ENCODE measurements at regions not wholly inside any gene's neighbourhood (a gene's known extent, or its start where the extent isn't known, plus 50 kb on each side); places are given as distances from the start of the nearest gene placed in this dataset.
A peak's percentile ranks its signal among the peaks of the same experiment; 100 is the strongest.

DNA sequence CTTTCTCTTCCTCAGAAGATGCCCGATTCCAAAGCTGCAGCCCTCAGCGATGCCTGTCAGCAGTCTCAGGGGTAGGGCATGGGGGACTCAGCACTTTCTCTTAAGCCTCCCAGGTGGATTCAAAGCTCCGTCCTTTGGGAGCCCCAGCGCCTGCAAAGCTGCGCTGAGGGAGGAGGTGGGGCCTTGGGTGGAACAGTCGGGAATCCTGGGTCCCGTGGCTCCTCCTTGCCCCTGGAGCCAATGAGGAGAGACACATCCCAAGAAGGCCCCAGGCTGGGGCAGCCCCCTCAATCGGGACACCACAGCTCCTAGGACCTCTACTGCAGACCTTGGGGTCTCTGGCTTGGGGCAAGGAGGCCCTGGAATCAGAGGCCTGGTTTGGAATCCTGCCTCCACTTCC lies 227.5 kb upstream of the IGF1R start:
- Histone ChIP-seq H3K9me3 (ENCODE audit: insufficient read depth, low read depth, low read length) (no peaks in the 10 kb centered on the region), H3K9ac (ENCODE audit: low read depth, low read length, poor library complexity, severe bottlenecking) (no peak overlapping the region), H3K79me2 (ENCODE audit: insufficient read depth, low read length) (no peaks in the 10 kb centered on the region), H3K27me3 (ENCODE audit: insufficient read depth, low read length, poor library complexity, severe bottlenecking) (no peaks in the 10 kb centered on the region), H4K20me1 (ENCODE audit: insufficient read depth, low read length, poor library complexity, severe bottlenecking) (no peaks in the 10 kb centered on the region), H3K36me3 (ENCODE audit: insufficient read depth, low read length) (no peaks in the 10 kb centered on the region), H3K9me2 (replicated peaks; ENCODE audit: low read depth, low read length) (no peaks in the 10 kb centered on the region), H3K4me3 (ENCODE audit: low read length, poor library complexity, severe bottlenecking) (no peak overlapping the region), H3F3A (ENCODE audit: low read depth) (no peaks in the 10 kb centered on the region), H2AFZ (ENCODE audit: low read length) (no peak overlapping the region), H3K4me1 (ENCODE audit: insufficient read depth, low read length, poor library complexity, severe bottlenecking) (no peaks in the 10 kb centered on the region), H3K4me2 (ENCODE audit: low read depth, low read length, poor library complexity, severe bottlenecking) (no peak overlapping the region)
- no peak for TF ChIP-seq EZH2phosphoT487 (IDR thresholded peaks at IDR 0.05; ENCODE audit: borderline replicate concordance)
- no peak for TF ChIP-seq CTCF (conservative IDR thresholded peaks at IDR 0.05; ENCODE audit: low read length)

DNA sequence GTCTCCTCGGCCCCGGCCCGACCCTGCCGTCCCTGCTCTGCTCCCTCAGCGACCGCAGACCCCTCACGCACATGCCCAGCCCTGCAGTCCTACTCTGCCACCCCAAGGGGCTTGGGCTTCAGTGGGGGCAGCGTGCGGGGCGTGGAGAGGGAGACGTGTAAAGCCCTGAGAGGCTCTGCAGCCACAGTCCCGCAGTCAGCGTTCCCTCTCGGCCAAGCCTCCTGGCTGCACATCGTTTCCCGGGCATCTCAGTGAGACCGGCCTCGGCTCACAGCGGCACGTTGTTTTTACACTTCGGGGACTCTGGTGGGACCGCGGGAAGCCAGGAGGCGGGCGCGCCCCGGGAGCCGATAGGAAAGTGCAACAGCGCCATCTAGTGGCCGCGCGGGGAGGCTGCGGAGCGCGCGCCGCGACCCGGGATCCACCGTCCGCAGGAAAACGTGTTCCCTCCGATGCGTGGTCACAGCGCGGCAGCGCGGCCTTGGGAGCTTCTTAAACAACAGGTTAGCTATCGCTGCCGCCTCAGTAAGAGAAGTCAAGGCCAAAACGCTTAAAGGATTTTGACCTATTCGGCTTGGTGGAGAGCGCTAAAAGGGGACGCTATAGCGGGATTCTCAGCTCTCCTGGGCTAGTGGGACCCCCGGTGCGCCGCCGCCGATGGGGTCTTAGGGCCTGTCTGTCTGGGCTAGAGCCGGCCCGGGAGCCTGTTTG lies 226.8 kb upstream of the IGF1R start:
- Histone ChIP-seq H2AFZ (ENCODE audit: low read length) (no peak overlapping the region; the same call in 1 of the 2 replicates), H3K4me1 (ENCODE audit: insufficient read depth, low read length, poor library complexity, severe bottlenecking) (no peaks in the 10 kb centered on the region), H3K27me3 (ENCODE audit: insufficient read depth, low read length, poor library complexity, severe bottlenecking) (no peaks in the 10 kb centered on the region), H3K36me3 (ENCODE audit: insufficient read depth, low read length) (no peaks in the 10 kb centered on the region), H3F3A (ENCODE audit: low read depth) (no peaks in the 10 kb centered on the region), H3K9ac (ENCODE audit: low read depth, low read length, poor library complexity, severe bottlenecking) (no peak overlapping the region), H3K79me2 (ENCODE audit: insufficient read depth, low read length) (no peaks in the 10 kb centered on the region), H3K4me2 (ENCODE audit: low read depth, low read length, poor library complexity, severe bottlenecking) (no peak overlapping the region), H4K20me1 (ENCODE audit: insufficient read depth, low read length, poor library complexity, severe bottlenecking) (no peaks in the 10 kb centered on the region), H3K9me3 (ENCODE audit: insufficient read depth, low read depth, low read length) (no peaks in the 10 kb centered on the region), H3K4me3 (ENCODE audit: low read length, poor library complexity, severe bottlenecking) (no peak overlapping the region), H3K9me2 (replicated peaks; ENCODE audit: low read depth, low read length) (no peaks in the 10 kb centered on the region)
- TF ChIP-seq EZH2phosphoT487 (IDR thresholded peaks at IDR 0.05; ENCODE audit: borderline replicate concordance) (no peak), CTCF (conservative IDR thresholded peaks at IDR 0.05; ENCODE audit: low read length) (peak; percentile 89)

- Histone ChIP-seq H3F3A (ENCODE audit: low read depth) (no peaks in the 10 kb centered on the region), H4K20me1 (ENCODE audit: insufficient read depth, low read length, poor library complexity, severe bottlenecking) (no peaks in the 10 kb centered on the region), H3K9me2 (replicated peaks; ENCODE audit: low read depth, low read length) (no peaks in the 10 kb centered on the region), H3K79me2 (ENCODE audit: insufficient read depth, low read length) (no peaks in the 10 kb centered on the region), H3K9me3 (ENCODE audit: insufficient read depth, low read depth, low read length) (no peaks in the 10 kb centered on the region), H3K36me3 (ENCODE audit: insufficient read depth, low read length) (no peaks in the 10 kb centered on the region), H3K4me1 (ENCODE audit: insufficient read depth, low read length, poor library complexity, severe bottlenecking) (no peaks in the 10 kb centered on the region), H3K9ac (ENCODE audit: low read depth, low read length, poor library complexity, severe bottlenecking) (no peak overlapping the region), H3K4me3 (ENCODE audit: low read length, poor library complexity, severe bottlenecking) (no peak overlapping the region), H3K27me3 (ENCODE audit: insufficient read depth, low read length, poor library complexity, severe bottlenecking) (no peaks in the 10 kb centered on the region), H3K4me2 (ENCODE audit: low read depth, low read length, poor library complexity, severe bottlenecking) (no peak overlapping the region), H2AFZ (ENCODE audit: low read length) (no peak overlapping the region; the same call in 1 of the 2 replicates)
- TF ChIP-seq CTCF (conservative IDR thresholded peaks at IDR 0.05; ENCODE audit: low read length): no peak
- TF ChIP-seq EZH2phosphoT487 (IDR thresholded peaks at IDR 0.05; ENCODE audit: borderline replicate concordance): no peak
Measured at GRCh38 chr15:98422130-98422478, 226.2 kb upstream of the IGF1R start.

Measured in Loucy (cell line).